Pancreas (tissue), 10 donors: ENCODE measurements at regions not wholly inside any gene's neighbourhood (a gene's known extent, or its start where the extent isn't known, plus 50 kb on each side); places are given as distances from the start of the nearest gene placed in this dataset.
A peak's percentile ranks its signal among the peaks of the same experiment; 100 is the strongest.

Experiments
- ATAC-seq, 4 donors: fragments of 200-7000 bp; cut with Tn5 transposase; one replicate each; pipeline versions ENCODE4 v1.8.0 to v1.9.1; 2020; ENCODE audit warnings: mild to moderate bottlenecking in 4 of 4, moderate library complexity in 4 of 4
- DNase-seq, 6 donors: peaks; one replicate each; pipeline ENCODE4 v3.0.0-alpha.2; 2020
- FAIRE-seq: peaks from 2 replicates; lab custom pipeline; 2012; peaks lifted over from hg19 to GRCh38; lab: Jason Lieb, UNC
- H3K27ac ChIP-seq, 4 donors: fragments of 200-600 bp; sonication (generic); 1 replicate in 3 of 4; 2 replicates in 1 of 4; pipeline versions ENCODE4 v1.5.0 to v1.8.0; 2020
- H3K27me3 ChIP-seq, 4 donors: fragments of 200-600 bp; one replicate each; pipeline ENCODE4 v1.8.0; 2021
- H3K36me3 ChIP-seq, 3 donors: fragments of 200-600 bp; sonication (generic) in 1 of 3; one replicate each; pipeline versions ENCODE4 v1.5.0 to v1.8.0; 2020 to 2021
- H3K4me1 ChIP-seq, 3 donors: fragments of 200-600 bp; one replicate each; pipeline ENCODE4 v1.8.0; 2021
- H3K4me3 ChIP-seq, 4 donors: fragments of 200-600 bp; sonication (generic) in 2 of 4; one replicate each; pipeline versions ENCODE4 v1.5.0 to v1.8.0; 2020 to 2021
- H3K9me3 ChIP-seq, 4 donors: fragments of 200-600 bp; one replicate each; pipeline ENCODE4 v1.8.0; 2021
- WGBS, 2 donors: extraction: QIAGEN DNeasy Blood & Tissue Kit; methylation state at CpG; one replicate each; pipeline ENCODE4 v1.1.7; 2013; 5-methylcytosine and 5-hydroxymethylcytosine counted together
- intact Hi-C, 3 donors: fragments of 100-400 bp; cut with DNase I; formaldehyde crosslinking; loops; one replicate each; pipeline versions ENCODE4 v1.11.1 to v1.14.2; 2022
- TF ChIP-seq, protein P1 (sequence below), 4 donors: fragments of 200-600 bp; sonication (generic) in 3 of 4; IDR thresholded peaks; one replicate each; pipeline versions ENCODE4 v1.5.0 to v1.8.0; 2021; ENCODE audit warnings: antibody characterized with exemption in 4 of 4
- donor health status: healthy with polysubstance abuse.
- donor health status: DM: no; HTN: no; CAD: no; lungs with moderate emphysema.
- donor health status: DM: no; HTN: no; CAD: no.
- donor health status: control.
- donor health status: control.
- donor health status: Bipolar disorder and iron deficiency.
- donor health status: DM: yes; HTN: yes; CAD: no.
- donor health status: DM: no; HTN: no; CAD: no.
- donor health status: DM: no; HTN: no; CAD: no.
- donor health status: DM: yes; HTN: yes; CAD: no.

DNA sequence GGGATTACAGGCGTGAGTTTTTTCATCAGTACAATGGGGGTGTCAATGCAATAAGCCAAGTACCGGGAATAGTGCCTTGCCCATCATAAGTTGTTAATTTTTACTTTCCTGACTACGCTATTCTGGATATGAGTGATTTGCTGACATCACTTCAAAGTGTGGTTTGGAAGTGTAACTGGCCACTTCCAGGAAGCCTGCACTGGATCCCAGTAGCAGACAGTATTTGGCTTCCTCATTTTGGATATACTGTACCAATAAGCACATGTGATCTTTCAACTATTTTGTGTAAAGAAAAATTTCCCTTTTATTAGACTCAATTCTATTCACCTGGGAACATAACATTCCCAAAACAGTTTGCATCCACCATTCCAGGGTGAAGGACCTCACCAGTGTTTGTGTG lies 417.7 kb upstream of the KLF4 start:
- H3K27me3 ChIP-seq, result no peaks in the 10 kb centered on the region
- H3K4me1 ChIP-seq, result no peaks in the 10 kb centered on the region
- FAIRE-seq (no peak), ATAC-seq (peak in 1 of 4 donors; percentile 59), DNase-seq (no peak)
- WGBS, 2 donors, result 71 to 87% methylated on average over 3 of the region's 3 CpGs
- H3K9me3 ChIP-seq, result no peaks in the 10 kb centered on the region
- intact Hi-C loops, result no loop called here
- H3K36me3 ChIP-seq, result no peaks in the 10 kb centered on the region
- TF ChIP-seq, protein P1, sequence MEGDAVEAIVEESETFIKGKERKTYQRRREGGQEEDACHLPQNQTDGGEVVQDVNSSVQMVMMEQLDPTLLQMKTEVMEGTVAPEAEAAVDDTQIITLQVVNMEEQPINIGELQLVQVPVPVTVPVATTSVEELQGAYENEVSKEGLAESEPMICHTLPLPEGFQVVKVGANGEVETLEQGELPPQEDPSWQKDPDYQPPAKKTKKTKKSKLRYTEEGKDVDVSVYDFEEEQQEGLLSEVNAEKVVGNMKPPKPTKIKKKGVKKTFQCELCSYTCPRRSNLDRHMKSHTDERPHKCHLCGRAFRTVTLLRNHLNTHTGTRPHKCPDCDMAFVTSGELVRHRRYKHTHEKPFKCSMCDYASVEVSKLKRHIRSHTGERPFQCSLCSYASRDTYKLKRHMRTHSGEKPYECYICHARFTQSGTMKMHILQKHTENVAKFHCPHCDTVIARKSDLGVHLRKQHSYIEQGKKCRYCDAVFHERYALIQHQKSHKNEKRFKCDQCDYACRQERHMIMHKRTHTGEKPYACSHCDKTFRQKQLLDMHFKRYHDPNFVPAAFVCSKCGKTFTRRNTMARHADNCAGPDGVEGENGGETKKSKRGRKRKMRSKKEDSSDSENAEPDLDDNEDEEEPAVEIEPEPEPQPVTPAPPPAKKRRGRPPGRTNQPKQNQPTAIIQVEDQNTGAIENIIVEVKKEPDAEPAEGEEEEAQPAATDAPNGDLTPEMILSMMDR (IDR thresholded peaks at IDR 0.05), result no peak
- no peak overlapping the region for H3K4me3 ChIP-seq
- no peak overlapping the region for H3K27ac ChIP-seq

DNA sequence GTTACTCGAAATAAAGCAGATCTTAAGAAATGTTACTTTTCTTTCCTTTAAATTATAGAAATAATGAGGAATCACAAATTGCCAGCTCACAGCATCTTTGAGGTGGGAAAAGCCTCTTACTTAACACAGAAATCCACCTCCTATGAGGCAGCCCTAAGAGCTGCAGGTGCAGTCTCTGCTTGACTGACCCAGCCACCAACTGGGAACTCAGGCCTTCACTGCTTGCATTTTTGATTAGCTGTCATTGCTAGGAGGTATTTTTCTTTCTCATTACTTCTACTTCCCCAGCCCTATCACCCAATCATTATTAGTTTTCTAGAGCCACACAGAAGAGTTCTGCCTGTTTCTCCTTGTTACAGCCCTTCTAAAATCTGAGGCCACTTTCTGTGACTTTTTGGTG lies 416.5 kb upstream of the KLF4 start:
- no peak overlapping the region for H3K27ac ChIP-seq
- intact Hi-C loops, result no loop called here
- no peaks in the 10 kb centered on the region for H3K27me3 ChIP-seq
- ATAC-seq (no peak), DNase-seq (no peak), FAIRE-seq (no peak)
- TF ChIP-seq, protein P1 (IDR thresholded peaks at IDR 0.05), result no peak
- H3K9me3 ChIP-seq, result no peaks in the 10 kb centered on the region
- H3K36me3 ChIP-seq, result no peaks in the 10 kb centered on the region
- WGBS, 2 donors, result 57 to 68% methylated on average over 1 of the region's 1 CpG
- H3K4me3 ChIP-seq, result no peak overlapping the region
- no peaks in the 10 kb centered on the region for H3K4me1 ChIP-seq

DNA sequence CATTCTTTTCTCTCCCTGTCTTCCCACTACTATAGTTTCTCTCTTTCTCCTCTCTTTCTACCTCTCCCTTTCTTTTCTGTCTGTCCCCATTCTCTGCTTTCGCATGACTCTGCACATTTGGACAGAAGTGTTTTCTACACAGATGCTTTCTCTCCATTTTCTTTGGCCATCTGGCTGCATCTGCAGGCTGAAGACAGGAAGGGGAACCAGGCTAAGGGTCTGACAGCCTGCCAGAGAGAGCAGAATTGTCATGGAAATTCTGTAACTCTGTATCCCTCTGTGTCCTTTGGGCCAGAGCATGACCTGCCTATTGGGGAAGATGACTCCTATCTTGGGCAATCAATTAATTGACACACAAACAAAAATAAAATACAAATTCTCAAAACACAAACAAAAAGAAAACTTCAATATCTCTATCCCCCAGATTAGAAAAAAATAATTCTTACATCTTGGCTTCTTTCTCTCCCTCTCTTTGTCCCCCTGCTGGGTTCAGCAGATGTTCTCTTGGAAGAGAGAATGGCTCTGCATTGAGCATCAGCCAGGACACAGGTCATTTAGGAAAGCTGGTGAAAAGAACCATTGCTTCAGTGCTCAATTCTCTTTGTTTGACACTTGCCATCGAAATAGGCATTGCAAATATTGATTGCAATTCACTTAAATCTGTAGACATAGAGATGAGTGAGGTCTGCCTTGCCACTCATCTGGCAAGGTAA lies 415.9 kb upstream of the KLF4 start:
- intact Hi-C loops, result no loop called here
- TF ChIP-seq, protein P1 (IDR thresholded peaks at IDR 0.05), result no peak
- ATAC-seq (peak in 1 of 4 donors; percentile 34), FAIRE-seq (no peak), DNase-seq (no peak)
- Histone ChIP-seq H3K36me3 (no peaks in the 10 kb centered on the region), H3K9me3 (no peaks in the 10 kb centered on the region), H3K27me3 (no peaks in the 10 kb centered on the region), H3K4me3 (no peak overlapping the region), H3K4me1 (no peaks in the 10 kb centered on the region), H3K27ac (no peak overlapping the region)
- 45 to 47% methylated on average over 2 of the region's 2 CpGs for WGBS, 2 donors

DNA sequence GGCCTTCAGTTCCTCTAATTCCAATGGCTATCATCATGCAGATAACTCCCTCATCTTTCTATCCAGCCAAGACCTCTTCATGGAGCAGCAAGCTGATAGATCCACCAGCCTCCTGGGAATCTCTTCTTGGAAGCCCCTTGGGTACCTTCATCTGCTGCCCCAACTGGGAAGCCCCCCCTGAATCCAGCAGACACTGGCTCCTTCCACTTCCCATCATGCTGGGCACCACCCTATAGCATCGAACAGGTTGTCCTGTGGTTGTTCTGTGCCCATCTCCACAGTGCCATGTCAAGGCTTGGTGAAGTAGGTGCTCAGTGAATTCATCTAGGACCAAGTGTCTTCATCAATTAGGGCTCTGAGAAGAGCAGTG lies 410.4 kb upstream of the KLF4 start:
- H3K27ac ChIP-seq, result no peak overlapping the region
- intact Hi-C loops, result no loop called here
- H3K4me1 ChIP-seq, result no peaks in the 10 kb centered on the region
- FAIRE-seq (no peak), ATAC-seq (no peak), DNase-seq (no peak)
- H3K36me3 ChIP-seq, result no peaks in the 10 kb centered on the region
- H3K4me3 ChIP-seq, result no peak overlapping the region
- TF ChIP-seq, protein P1 (IDR thresholded peaks at IDR 0.05), result no peak
- no peaks in the 10 kb centered on the region for H3K27me3 ChIP-seq
- H3K9me3 ChIP-seq, result no peaks in the 10 kb centered on the region
- WGBS, 2 donors, result 50 to 73% methylated on average over 1 of the region's 1 CpG

DNA sequence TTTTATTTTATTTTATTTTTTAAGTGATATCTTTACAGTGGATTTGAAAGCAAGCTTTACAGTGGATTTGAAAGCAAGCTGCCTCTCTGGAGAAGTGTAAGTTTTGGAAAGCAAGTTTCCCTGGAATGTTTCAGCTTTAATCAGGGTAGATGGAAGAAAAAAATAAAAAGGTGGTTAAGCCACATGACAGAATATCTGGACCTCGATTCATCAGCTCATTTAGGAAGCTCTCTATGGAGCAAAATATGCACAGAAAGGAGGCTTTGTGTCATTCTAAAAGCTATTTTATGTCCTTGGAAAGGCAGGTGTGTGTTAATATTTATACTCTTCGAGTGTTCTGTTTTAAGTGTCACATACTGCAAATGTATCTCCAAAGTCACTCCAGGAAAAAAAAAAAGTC lies 409.2 kb upstream of the KLF4 start:
- Histone ChIP-seq H3K27ac (no peak overlapping the region), H3K27me3 (no peaks in the 10 kb centered on the region), H3K36me3 (no peaks in the 10 kb centered on the region), H3K4me3 (no peak overlapping the region), H3K4me1 (no peaks in the 10 kb centered on the region), H3K9me3 (no peaks in the 10 kb centered on the region)
- TF ChIP-seq, protein P1 (IDR thresholded peaks at IDR 0.05), result no peak
- DNase-seq (no peak), ATAC-seq (no peak), FAIRE-seq (no peak)
- intact Hi-C loops, result no loop called here
- WGBS, 2 donors, result 24 to 39% methylated on average over 2 of the region's 2 CpGs
